PC-3 (cell line): ENCODE measurements at regions not wholly inside any gene's neighbourhood (a gene's known extent, or its start where the extent isn't known, plus 50 kb on each side); places are given as distances from the start of the nearest gene placed in this dataset.

Experiments
- CTCF ChIP-seq: fragments of 300-600 bp; sonication (generic); conservative IDR thresholded peaks from 2 replicates; pipeline ENCODE4 v1.5.1; 2017; ENCODE audit warnings: antibody characterized with exemption, low read depth, mild to moderate bottlenecking, low read length
- EZH2 ChIP-seq: fragments of 300-600 bp; sonication (generic); IDR thresholded peaks from one replicate; pipeline ENCODE4 v1.6.1; 2017; ENCODE audit warnings: antibody characterized with exemption, mild to moderate bottlenecking, low read length; ENCODE audit not compliant: unreplicated experiment

GRCh38 chr2:107182981-107183380, 297.0 kb upstream of the ST6GAL2 start:
- TF ChIP-seq CTCF (no peak), EZH2 (no peak)
